Adipocyte (in vitro differentiated cells): ENCODE measurements at regions not wholly inside any gene's neighbourhood (a gene's known extent, or its start where the extent isn't known, plus 50 kb on each side); places are given as distances from the start of the nearest gene placed in this dataset.
"Not testable (repeated sequence)": the region's sequence is repeated elsewhere in the genome, so short reads cannot be mapped to it uniquely, and the experiment has no call there.

Source experiments
- DNase-seq: peaks from one replicate; pipeline ENCODE4 v3.0.0-alpha.2; 2015; ENCODE audit warnings: low read depth
- H3K27me3 ChIP-seq: replicated peaks from 2 replicates; pipeline ENCODE4 v1.7.0; 2013; ENCODE audit warnings: mild to moderate bottlenecking, low read length, moderate library complexity; ENCODE audit not compliant: control insufficient read depth, insufficient read depth
- H3K36me3 ChIP-seq: 2 replicates; pipeline ENCODE4 v1.7.0; 2013; ENCODE audit warnings: low read length, mild to moderate bottlenecking, moderate library complexity; ENCODE audit not compliant: control insufficient read depth, insufficient read depth, severe bottlenecking
- H3K4me1 ChIP-seq: 2 replicates; pipeline ENCODE4 v1.7.0; 2013; ENCODE audit warnings: mild to moderate bottlenecking, low read length, moderate library complexity; ENCODE audit not compliant: control insufficient read depth, insufficient read depth
- H3K4me3 ChIP-seq: 2 replicates; pipeline ENCODE4 v1.7.0; 2013; ENCODE audit warnings: mild to moderate bottlenecking, low read length, moderate library complexity
- H3K9ac ChIP-seq: 2 replicates; pipeline ENCODE4 v1.7.0; 2013; ENCODE audit warnings: mild to moderate bottlenecking, low read length, moderate library complexity
- H3K9me3 ChIP-seq: 2 replicates; pipeline ENCODE4 v1.7.0; 2013; ENCODE audit warnings: mild to moderate bottlenecking, low read length, moderate library complexity; ENCODE audit not compliant: control insufficient read depth

GRCh38 chr4:124990398-124990797, 277.9 kb upstream of the ANKRD50 start:
- H3K36me3 ChIP-seq, result no peaks in the 10 kb centered on the region
- H3K4me1 ChIP-seq, result no peaks in the 10 kb centered on the region
- no peaks in the 10 kb centered on the region for H3K9me3 ChIP-seq
- H3K4me3 ChIP-seq, result no peak overlapping the region
- no peaks in the 10 kb centered on the region for H3K27me3 ChIP-seq
- no peak for DNase-seq
- H3K9ac ChIP-seq, result no peak overlapping the region

GRCh38 chr4:124980276-124980752, 267.8 kb upstream of the ANKRD50 start:
- no peaks in the 10 kb centered on the region for H3K36me3 ChIP-seq
- H3K27me3 ChIP-seq, result no peaks in the 10 kb centered on the region
- no peak overlapping the region for H3K4me3 ChIP-seq
- H3K9ac ChIP-seq, result no peak overlapping the region
- no peaks in the 10 kb centered on the region for H3K4me1 ChIP-seq
- no peaks in the 10 kb centered on the region for H3K9me3 ChIP-seq
- DNase-seq, result no peak

- H3K9ac ChIP-seq, DNase-seq, H3K4me1 ChIP-seq, H3K4me3 ChIP-seq, H3K9me3 ChIP-seq, H3K27me3 ChIP-seq, H3K36me3 ChIP-seq: not testable (repeated sequence)
Measured at GRCh38 chr4:124978536-124978935, 266.0 kb upstream of the ANKRD50 start.

GRCh38 chr4:124977045-124977444, 264.5 kb upstream of the ANKRD50 start:
- no peak overlapping the region for H3K4me3 ChIP-seq
- H3K27me3 ChIP-seq, result no peaks in the 10 kb centered on the region
- no peaks in the 10 kb centered on the region for H3K9me3 ChIP-seq
- no peaks in the 10 kb centered on the region for H3K36me3 ChIP-seq
- DNase-seq, result no peak
- H3K4me1 ChIP-seq, result no peaks in the 10 kb centered on the region
- no peak overlapping the region for H3K9ac ChIP-seq

- DNase-seq, result no peak
- H3K27me3 ChIP-seq, result no peaks in the 10 kb centered on the region
- H3K9me3 ChIP-seq, result no peaks in the 10 kb centered on the region
- no peak overlapping the region for H3K9ac ChIP-seq
- H3K4me1 ChIP-seq, result no peaks in the 10 kb centered on the region
- no peak overlapping the region for H3K4me3 ChIP-seq
- no peaks in the 10 kb centered on the region for H3K36me3 ChIP-seq
Measured at GRCh38 chr4:124974152-124974551, 261.6 kb upstream of the ANKRD50 start.

- Histone ChIP-seq H3K36me3 (no peaks in the 10 kb centered on the region), H3K9me3 (no peaks in the 10 kb centered on the region), H3K9ac (no peak overlapping the region), H3K4me1 (no peaks in the 10 kb centered on the region), H3K27me3 (no peaks in the 10 kb centered on the region), H3K4me3 (no peak overlapping the region)
- no peak for DNase-seq
Measured at GRCh38 chr4:124973716-124974115, 261.2 kb upstream of the ANKRD50 start.

GRCh38 chr4:124970011-124970410, 257.5 kb upstream of the ANKRD50 start:
- DNase-seq, result peak; percentile 6
- Histone ChIP-seq H3K36me3 (no peaks in the 10 kb centered on the region), H3K4me1 (no peaks in the 10 kb centered on the region), H3K9ac (no peak overlapping the region), H3K4me3 (no peak overlapping the region), H3K9me3 (no peaks in the 10 kb centered on the region), H3K27me3 (no peaks in the 10 kb centered on the region)

- Histone ChIP-seq H3K27me3 (no peaks in the 10 kb centered on the region), H3K9me3 (peaks cover 12% of the 10 kb centered on the region), H3K9ac (no peak overlapping the region), H3K4me1 (no peaks in the 10 kb centered on the region), H3K4me3 (no peak overlapping the region), H3K36me3 (no peaks in the 10 kb centered on the region)
- no peak for DNase-seq
Measured at GRCh38 chr4:124965497-124965891, 253.0 kb upstream of the ANKRD50 start.

- Histone ChIP-seq H3K36me3 (no peaks in the 10 kb centered on the region), H3K4me1 (no peaks in the 10 kb centered on the region), H3K4me3 (no peak overlapping the region), H3K9ac (no peak overlapping the region), H3K9me3 (peaks cover 13% of the 10 kb centered on the region), H3K27me3 (no peaks in the 10 kb centered on the region)
- no peak for DNase-seq
Measured at GRCh38 chr4:124964852-124965496, 252.4 kb upstream of the ANKRD50 start.

GRCh38 chr4:124964251-124964650, 251.7 kb upstream of the ANKRD50 start:
- Histone ChIP-seq H3K27me3 (no peaks in the 10 kb centered on the region), H3K9ac (no peak overlapping the region), H3K36me3 (no peaks in the 10 kb centered on the region), H3K4me3 (no peak overlapping the region), H3K9me3 (peaks cover 13% of the 10 kb centered on the region), H3K4me1 (no peaks in the 10 kb centered on the region)
- DNase-seq, result no peak

GRCh38 chr4:124961138-124961750, 248.7 kb upstream of the ANKRD50 start:
- no peak for DNase-seq
- H3K36me3 ChIP-seq, result no peaks in the 10 kb centered on the region
- no peaks in the 10 kb centered on the region for H3K27me3 ChIP-seq
- H3K4me3 ChIP-seq, result no peak overlapping the region
- no peaks in the 10 kb centered on the region for H3K4me1 ChIP-seq
- H3K9me3 ChIP-seq, result peaks cover 13% of the 10 kb centered on the region
- no peak overlapping the region for H3K9ac ChIP-seq

GRCh38 chr4:124958847-124959246, 246.3 kb upstream of the ANKRD50 start:
- no peak overlapping the region for H3K9ac ChIP-seq
- no peaks in the 10 kb centered on the region for H3K4me1 ChIP-seq
- no peaks in the 10 kb centered on the region for H3K36me3 ChIP-seq
- H3K27me3 ChIP-seq, result no peaks in the 10 kb centered on the region
- DNase-seq, result peak; percentile 24
- H3K9me3 ChIP-seq, result peaks cover 13% of the 10 kb centered on the region
- no peak overlapping the region for H3K4me3 ChIP-seq
